GM23248 (cell line): ENCODE measurements at regions not wholly inside any gene's neighbourhood (a gene's known extent, or its start where the extent isn't known, plus 50 kb on each side); places are given as distances from the start of the nearest gene placed in this dataset.

ENCODE experiments used
- DNase-seq: peaks from one replicate; pipeline ENCODE4 v3.0.0-alpha.2; 2015
- H2AFZ ChIP-seq: fragments of 200-600 bp; sonication (generic); 2 replicates; pipeline ENCODE4 v1.6.1; 2016; ENCODE audit warnings: antibody characterized with exemption
- H3F3A ChIP-seq: fragments of 200-600 bp; sonication (generic); 2 replicates; pipeline ENCODE4 v1.6.1; 2016; ENCODE audit warnings: mild to moderate bottlenecking, antibody characterized with exemption, mixed run types; ENCODE audit not compliant: insufficient read depth
- H3K27ac ChIP-seq: fragments of 200-600 bp; sonication (generic); 2 replicates; pipeline ENCODE4 v1.5.1; 2016; ENCODE audit warnings: mild to moderate bottlenecking
- H3K27me3 ChIP-seq: fragments of 200-600 bp; sonication (generic); replicated peaks from 2 replicates; pipeline ENCODE4 v1.6.1; 2016; ENCODE audit warnings: mild to moderate bottlenecking; ENCODE audit not compliant: insufficient read depth
- H3K36me3 ChIP-seq: fragments of 200-600 bp; sonication (generic); 2 replicates; pipeline ENCODE4 v1.6.1; 2016; ENCODE audit warnings: low read depth, mild to moderate bottlenecking
- H3K4me1 ChIP-seq: fragments of 200-600 bp; sonication (generic); 2 replicates; pipeline ENCODE4 v1.6.1; 2016; ENCODE audit warnings: mild to moderate bottlenecking; ENCODE audit not compliant: insufficient read depth
- H3K4me2 ChIP-seq: fragments of 200-600 bp; sonication (generic); one replicate; pipeline ENCODE4 v1.6.1; 2016; ENCODE audit warnings: mild to moderate bottlenecking; ENCODE audit not compliant: unreplicated experiment
- H3K4me3 ChIP-seq: fragments of 200-600 bp; sonication (generic); 2 replicates; pipeline ENCODE4 v1.5.1; 2016; ENCODE audit warnings: mild to moderate bottlenecking
- H3K79me2 ChIP-seq: fragments of 200-600 bp; sonication (generic); 2 replicates; pipeline ENCODE4 v1.6.1; 2016; ENCODE audit warnings: mild to moderate bottlenecking; ENCODE audit not compliant: insufficient read depth
- H3K9ac ChIP-seq: fragments of 200-600 bp; sonication (generic); 2 replicates; pipeline ENCODE4 v1.6.1; 2016; ENCODE audit warnings: mild to moderate bottlenecking
- H3K9me2 ChIP-seq: fragments of 200-600 bp; sonication (generic); 2 replicates; pipeline ENCODE4 v1.6.1; 2016; ENCODE audit warnings: mixed run types, mild to moderate bottlenecking, moderate library complexity; ENCODE audit not compliant: insufficient read depth
- H3K9me3 ChIP-seq: fragments of 200-600 bp; sonication (generic); one replicate; pipeline ENCODE4 v1.6.1; 2017; ENCODE audit warnings: low read depth
- H4K20me1 ChIP-seq: fragments of 200-600 bp; sonication (generic); 2 replicates; pipeline ENCODE4 v1.6.0; 2016; ENCODE audit not compliant: insufficient read depth
- EZH2 ChIP-seq: fragments of 200-600 bp; sonication (generic); IDR thresholded peaks from 2 replicates; pipeline ENCODE4 v1.6.1; 2018; ENCODE audit warnings: antibody characterized with exemption, mild to moderate bottlenecking; ENCODE audit not compliant: insufficient read depth, poor library complexity, severe bottlenecking
- EZH2phosphoT487 ChIP-seq: fragments of 200-600 bp; sonication (generic); IDR thresholded peaks from 2 replicates; pipeline ENCODE4 v1.6.1; 2018; ENCODE audit warnings: antibody characterized with exemption, moderate library complexity, mild to moderate bottlenecking, low read depth; ENCODE audit not compliant: insufficient read depth
- WGBS, 2 experiments: methylation state at CpG; one replicate each; pipeline ENCODE4 v1.1.6; 2015 to 2017; ENCODE audit warnings: low lambda C conversion rate in 2 of 2, low coverage in 1 of 2; ENCODE audit errors: missing lambda C conversion rate in 2 of 2; 5-methylcytosine and 5-hydroxymethylcytosine counted together
- in situ Hi-C: fragments of 300-500 bp; cut with MboI; formaldehyde crosslinking; loops from 2 replicates; pipeline ENCODE4 v1.15.0; 2020

GRCh38 chr17:52754838-52755237 is 596.3 kb upstream of the CA10 start:
- no peak overlapping the region for H3K27ac ChIP-seq
- H3F3A ChIP-seq = no peaks in the 10 kb centered on the region
- no peaks in the 10 kb centered on the region for H3K27me3 ChIP-seq
- TF ChIP-seq EZH2phosphoT487 = no peak
- no peak for TF ChIP-seq EZH2
- no peaks in the 10 kb centered on the region for H4K20me1 ChIP-seq
- no peak for DNase-seq
- no peaks in the 10 kb centered on the region for H3K9me2 ChIP-seq
- no peak overlapping the region for H3K4me3 ChIP-seq
- H3K36me3 ChIP-seq = no peaks in the 10 kb centered on the region
- no peak overlapping the region for H2AFZ ChIP-seq
- no peaks in the 10 kb centered on the region for H3K4me1 ChIP-seq
- in situ Hi-C loops = no loop called here
- H3K9me3 ChIP-seq = no peaks in the 10 kb centered on the region
- H3K79me2 ChIP-seq = no peaks in the 10 kb centered on the region
- H3K4me2 ChIP-seq = no peak overlapping the region
- 39 to 42% methylated on average over 4 of the region's 4 CpGs for WGBS, 2 experiments
- H3K9ac ChIP-seq = no peak overlapping the region

- Histone ChIP-seq H3K4me1 (no peaks in the 10 kb centered on the region), H3K27me3 (no peaks in the 10 kb centered on the region), H3K36me3 (no peaks in the 10 kb centered on the region), H3K4me2 (no peak overlapping the region), H3K27ac (no peak overlapping the region), H4K20me1 (no peaks in the 10 kb centered on the region), H3K9me3 (no peaks in the 10 kb centered on the region), H3K9me2 (no peaks in the 10 kb centered on the region), H3K4me3 (no peak overlapping the region), H3K79me2 (no peaks in the 10 kb centered on the region), H3F3A (no peaks in the 10 kb centered on the region), H2AFZ (no peak overlapping the region), H3K9ac (no peak overlapping the region)
- WGBS, 2 experiments = 26 to 27% methylated on average over 3 of the region's 3 CpGs
- in situ Hi-C loops = no loop called here
- no peak for DNase-seq
- no peak for TF ChIP-seq EZH2
- TF ChIP-seq EZH2phosphoT487 = no peak
Measured at GRCh38 chr17:52751051-52751450, 592.5 kb upstream of the CA10 start.

DNA sequence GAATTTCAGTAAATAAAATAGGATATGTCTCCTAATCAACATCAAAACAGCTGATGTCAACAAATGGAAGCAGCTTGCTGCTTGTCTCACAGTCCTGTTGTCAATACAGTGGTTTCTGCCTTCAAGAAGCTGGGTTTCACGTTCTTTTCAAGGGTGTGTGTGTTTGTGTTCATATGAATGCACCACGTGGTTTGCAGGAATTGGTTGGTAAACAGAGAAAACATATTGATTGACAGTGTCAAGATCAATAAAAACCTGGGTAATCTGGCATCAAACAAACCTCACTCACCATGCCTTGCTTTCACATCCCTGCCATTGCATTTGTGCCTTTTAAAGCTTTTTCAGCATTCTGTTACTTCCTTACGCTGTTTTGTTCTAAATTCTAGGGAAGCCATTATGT is 585.7 kb upstream of the CA10 start:
- 7 to 9% methylated on average over 3 of the region's 3 CpGs for WGBS, 2 experiments
- Histone ChIP-seq H3K4me1 (no peaks in the 10 kb centered on the region), H3K27me3 (no peaks in the 10 kb centered on the region), H3K4me2 (no peak overlapping the region), H3F3A (no peaks in the 10 kb centered on the region), H4K20me1 (no peaks in the 10 kb centered on the region), H3K9me2 (no peaks in the 10 kb centered on the region), H3K9me3 (no peaks in the 10 kb centered on the region), H3K36me3 (no peaks in the 10 kb centered on the region), H2AFZ (no peak overlapping the region), H3K79me2 (no peaks in the 10 kb centered on the region), H3K27ac (no peak overlapping the region), H3K9ac (no peak overlapping the region), H3K4me3 (no peak overlapping the region)
- TF ChIP-seq EZH2phosphoT487 (no peak), EZH2 (no peak)
- in situ Hi-C loops = no loop called here
- DNase-seq = no peak

DNA sequence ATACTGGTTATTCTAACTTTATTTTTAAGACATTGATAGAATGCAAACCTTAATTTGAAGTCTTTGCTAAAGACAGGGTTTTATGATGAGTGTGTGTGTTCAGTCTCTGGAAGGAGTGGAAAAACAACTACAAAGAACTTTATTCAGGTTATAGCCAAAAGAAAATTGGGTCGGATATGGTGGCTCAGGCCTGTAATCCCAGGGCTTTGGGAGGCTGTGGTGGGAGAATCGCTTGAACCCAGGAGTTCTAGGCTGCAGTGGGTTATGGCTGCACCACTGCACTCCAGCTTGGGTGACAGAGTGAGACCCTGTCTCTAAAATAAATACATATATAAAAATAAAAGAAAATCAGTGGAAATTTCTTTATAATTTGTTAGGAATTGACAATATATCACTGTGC is 581.5 kb upstream of the CA10 start:
- WGBS, 2 experiments = 22 to 23% methylated on average over 2 of the region's 2 CpGs
- no peak for DNase-seq
- H4K20me1 ChIP-seq = no peaks in the 10 kb centered on the region
- in situ Hi-C loops = no loop called here
- no peak overlapping the region for H3K27ac ChIP-seq
- no peaks in the 10 kb centered on the region for H3K4me1 ChIP-seq
- no peak overlapping the region for H3K9ac ChIP-seq
- no peaks in the 10 kb centered on the region for H3K79me2 ChIP-seq
- H3K4me3 ChIP-seq = no peak overlapping the region
- H3K27me3 ChIP-seq = no peaks in the 10 kb centered on the region
- H3F3A ChIP-seq = no peaks in the 10 kb centered on the region
- H3K9me3 ChIP-seq = no peaks in the 10 kb centered on the region
- H3K36me3 ChIP-seq = no peaks in the 10 kb centered on the region
- TF ChIP-seq EZH2phosphoT487 = no peak
- no peak for TF ChIP-seq EZH2
- H2AFZ ChIP-seq = no peak overlapping the region
- H3K9me2 ChIP-seq = no peaks in the 10 kb centered on the region
- no peak overlapping the region for H3K4me2 ChIP-seq

DNA sequence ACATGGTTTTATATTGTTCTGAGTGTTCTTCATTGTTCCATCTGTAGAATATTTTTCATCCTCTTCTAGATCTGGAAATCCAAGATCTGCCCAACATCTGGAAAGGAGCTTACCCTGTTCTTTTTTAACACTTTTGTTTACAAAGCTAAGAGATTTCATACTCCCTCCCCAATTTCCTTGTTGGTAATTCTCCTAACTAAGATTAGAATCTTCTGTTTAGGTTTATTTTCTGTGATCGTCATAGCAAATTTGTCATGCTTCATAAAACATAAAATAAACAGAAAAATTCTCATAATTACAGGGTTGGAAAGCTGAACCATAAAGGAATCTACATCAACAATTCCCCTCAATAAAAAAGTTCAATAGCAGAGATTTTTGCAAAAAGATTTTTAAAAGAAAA is 580.3 kb upstream of the CA10 start:
- Histone ChIP-seq H3K4me2 (no peak overlapping the region), H3K79me2 (no peaks in the 10 kb centered on the region), H3K9me2 (no peaks in the 10 kb centered on the region), H3K4me1 (no peaks in the 10 kb centered on the region), H2AFZ (no peak overlapping the region), H3K9me3 (no peaks in the 10 kb centered on the region), H3K36me3 (no peaks in the 10 kb centered on the region), H4K20me1 (no peaks in the 10 kb centered on the region), H3F3A (no peaks in the 10 kb centered on the region), H3K27me3 (no peaks in the 10 kb centered on the region), H3K27ac (no peak overlapping the region), H3K9ac (no peak overlapping the region), H3K4me3 (no peak overlapping the region)
- no peak for TF ChIP-seq EZH2phosphoT487
- TF ChIP-seq EZH2 = no peak
- in situ Hi-C loops = no loop called here
- WGBS, 2 experiments = 0% methylated on average over 1 of the region's 1 CpG
- no peak for DNase-seq
